Tibial nerve (tissue), 4 donors: ENCODE measurements at regions not wholly inside any gene's neighbourhood (a gene's known extent, or its start where the extent isn't known, plus 50 kb on each side); places are given as distances from the start of the nearest gene placed in this dataset.

Source experiments
- EP300 ChIP-seq, 2 donors: sonication (generic); formaldehyde crosslinking; IDR thresholded peaks; one replicate each; pipeline ENCODE4 v1.6.1; 2017; ENCODE audit warnings: antibody characterized with exemption in 2 of 2, mild to moderate bottlenecking in 1 of 2
- POLR2A ChIP-seq, 2 donors: fragments of 450-650 bp; IDR thresholded peaks; one replicate each; pipeline ENCODE4 v1.6.1; 2017; ENCODE audit warnings: antibody characterized with exemption in 2 of 2, mild to moderate bottlenecking in 2 of 2, moderate library complexity in 2 of 2
- TF ChIP-seq, protein P1 (sequence below), 5 experiments: fragments of 200-600 bp in 3 of 5; fragments of 450-650 bp in 2 of 5; sonication (generic) in 3 of 5; IDR thresholded peaks; one replicate each; pipeline ENCODE4 v1.5.1; 2016 to 2019; ENCODE audit warnings: antibody characterized with exemption in 5 of 5, mild to moderate bottlenecking in 3 of 5, moderate library complexity in 2 of 5

DNA sequence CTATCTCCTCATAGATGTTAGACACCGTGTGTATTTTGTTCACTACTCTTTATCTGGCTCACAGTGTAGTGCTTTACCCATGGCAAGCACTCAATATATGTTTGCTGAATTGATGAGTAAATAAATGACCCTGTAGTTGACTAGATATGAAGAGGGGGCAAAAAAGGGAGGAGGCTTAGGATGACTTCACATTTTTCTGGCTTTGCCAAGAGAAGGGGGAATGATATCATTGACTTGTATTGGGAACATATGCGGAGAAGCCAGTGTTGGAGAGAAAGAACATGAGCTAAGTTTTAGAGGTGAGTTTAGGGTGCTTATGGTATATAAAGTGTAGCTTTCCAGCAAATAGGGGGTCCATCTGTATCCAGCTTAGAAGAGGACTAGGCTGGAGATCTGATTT, 145.5 kb downstream of the TENT5C start:
- TF ChIP-seq, protein P1, sequence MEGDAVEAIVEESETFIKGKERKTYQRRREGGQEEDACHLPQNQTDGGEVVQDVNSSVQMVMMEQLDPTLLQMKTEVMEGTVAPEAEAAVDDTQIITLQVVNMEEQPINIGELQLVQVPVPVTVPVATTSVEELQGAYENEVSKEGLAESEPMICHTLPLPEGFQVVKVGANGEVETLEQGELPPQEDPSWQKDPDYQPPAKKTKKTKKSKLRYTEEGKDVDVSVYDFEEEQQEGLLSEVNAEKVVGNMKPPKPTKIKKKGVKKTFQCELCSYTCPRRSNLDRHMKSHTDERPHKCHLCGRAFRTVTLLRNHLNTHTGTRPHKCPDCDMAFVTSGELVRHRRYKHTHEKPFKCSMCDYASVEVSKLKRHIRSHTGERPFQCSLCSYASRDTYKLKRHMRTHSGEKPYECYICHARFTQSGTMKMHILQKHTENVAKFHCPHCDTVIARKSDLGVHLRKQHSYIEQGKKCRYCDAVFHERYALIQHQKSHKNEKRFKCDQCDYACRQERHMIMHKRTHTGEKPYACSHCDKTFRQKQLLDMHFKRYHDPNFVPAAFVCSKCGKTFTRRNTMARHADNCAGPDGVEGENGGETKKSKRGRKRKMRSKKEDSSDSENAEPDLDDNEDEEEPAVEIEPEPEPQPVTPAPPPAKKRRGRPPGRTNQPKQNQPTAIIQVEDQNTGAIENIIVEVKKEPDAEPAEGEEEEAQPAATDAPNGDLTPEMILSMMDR (IDR thresholded peaks at IDR 0.05), result no peak
- TF ChIP-seq POLR2A (IDR thresholded peaks at IDR 0.05), result no peak
- TF ChIP-seq EP300 (IDR thresholded peaks at IDR 0.05), result no peak
